Activated CD4-positive, alpha-beta memory T cell treated with anti-CD3 and anti-CD28 coated beads, Interleukin-2, amount 10 ng/mL, durations not matched to agents 7 days and 5 days (primary cell): ENCODE measurements at regions not wholly inside any gene's neighbourhood (a gene's known extent, or its start where the extent isn't known, plus 50 kb on each side); places are given as distances from the start of the nearest gene placed in this dataset.

Experiments used
- CTCF ChIA-PET: fragments of 350-600 bp; sonication (Branson Sonifier 250); formaldehyde crosslinking; loops from one replicate; lab custom pipeline; 2021; ENCODE audit warnings: antibody characterized with exemption, inconsistent platforms; lab: Charles Lee
- POLR2A ChIA-PET: fragments of 350-600 bp; sonication (Branson Sonifier 250); formaldehyde crosslinking; loops from one replicate; lab custom pipeline; 2021; ENCODE audit warnings: antibody characterized with exemption; lab: Charles Lee
- DNase-seq: peaks from one replicate; pipeline ENCODE4 v3.0.0-alpha.2; 2020
- H3K27ac Mint-ChIP-seq: one replicate; pipeline ENCODE4 v1.8.0; 2021; ENCODE audit warnings: mild to moderate bottlenecking, mixed read lengths
- H3K27me3 Mint-ChIP-seq: one replicate; pipeline ENCODE4 v1.8.0; 2021; ENCODE audit warnings: mixed read lengths
- H3K36me3 Mint-ChIP-seq: one replicate; pipeline ENCODE4 v1.8.0; 2021; ENCODE audit warnings: low read depth, mixed read lengths
- H3K4me1 Mint-ChIP-seq: one replicate; pipeline ENCODE4 v1.8.0; 2021; ENCODE audit warnings: mixed read lengths
- H3K4me3 Mint-ChIP-seq: one replicate; pipeline ENCODE4 v1.8.0; 2021; ENCODE audit warnings: mild to moderate bottlenecking, mixed read lengths
- H3K9me3 Mint-ChIP-seq: one replicate; pipeline ENCODE4 v1.8.0; 2021; ENCODE audit warnings: mixed read lengths

- Mint-ChIP-seq H3K4me1 (no peaks in the 10 kb centered on the region), H3K4me3 (no peak overlapping the region), H3K27me3 (no peaks in the 10 kb centered on the region), H3K36me3 (no peaks in the 10 kb centered on the region), H3K9me3 (peaks cover 4% of the 10 kb centered on the region), H3K27ac (no peak overlapping the region)
- ChIA-PET CTCF (no interaction called here), POLR2A (no interaction called here)
- DNase-seq = no peak
Measured at GRCh38 chr11:106178361-106178760, 100.9 kb downstream of the AASDHPPT start.

GRCh38 chr11:106179048-106179447 is 101.6 kb downstream of the AASDHPPT start:
- CTCF ChIA-PET = no interaction called here

GRCh38 chr11:106186630-106187029 is 109.2 kb downstream of the AASDHPPT start:
- Mint-ChIP-seq H3K4me3 (no peak overlapping the region), H3K27me3 (no peaks in the 10 kb centered on the region), H3K27ac (no peak overlapping the region), H3K4me1 (no peaks in the 10 kb centered on the region), H3K36me3 (no peaks in the 10 kb centered on the region), H3K9me3 (no peaks in the 10 kb centered on the region)
- ChIA-PET CTCF (no interaction called here), POLR2A (no interaction called here)
- no peak for DNase-seq

More at GRCh38 chr11:106179048-106179447, 101.6 kb downstream of the AASDHPPT start:
- no peak for DNase-seq
- H3K9me3 Mint-ChIP-seq = peaks cover 4% of the 10 kb centered on the region
- no peaks in the 10 kb centered on the region for H3K36me3 Mint-ChIP-seq
- no peak overlapping the region for H3K4me3 Mint-ChIP-seq
- no peak overlapping the region for H3K27ac Mint-ChIP-seq
- no peaks in the 10 kb centered on the region for H3K27me3 Mint-ChIP-seq
- POLR2A ChIA-PET = no interaction called here
- no peaks in the 10 kb centered on the region for H3K4me1 Mint-ChIP-seq

GRCh38 chr11:106187860-106188456 is 110.5 kb downstream of the AASDHPPT start:
- Mint-ChIP-seq H3K4me1 (no peaks in the 10 kb centered on the region), H3K27ac (no peak overlapping the region)
- CTCF ChIA-PET = no interaction called here

GRCh38 chr11:106193956-106194355 is 116.5 kb downstream of the AASDHPPT start:
- no peaks in the 10 kb centered on the region for H3K9me3 Mint-ChIP-seq
- CTCF ChIA-PET = no interaction called here
- H3K36me3 Mint-ChIP-seq = no peaks in the 10 kb centered on the region
- DNase-seq = no peak
- POLR2A ChIA-PET = no interaction called here
- H3K27me3 Mint-ChIP-seq = no peaks in the 10 kb centered on the region
- H3K4me1 Mint-ChIP-seq = no peaks in the 10 kb centered on the region
- no peak overlapping the region for H3K27ac Mint-ChIP-seq
- no peak overlapping the region for H3K4me3 Mint-ChIP-seq

More at GRCh38 chr11:106187860-106188456, 110.5 kb downstream of the AASDHPPT start:
- POLR2A ChIA-PET = no interaction called here
- no peaks in the 10 kb centered on the region for H3K36me3 Mint-ChIP-seq
- DNase-seq = no peak
- H3K9me3 Mint-ChIP-seq = no peaks in the 10 kb centered on the region
- no peak overlapping the region for H3K4me3 Mint-ChIP-seq
- no peaks in the 10 kb centered on the region for H3K27me3 Mint-ChIP-seq

- H3K9me3 Mint-ChIP-seq = no peaks in the 10 kb centered on the region
- CTCF ChIA-PET = no interaction called here
Measured at GRCh38 chr11:106197438-106197837, 120.0 kb downstream of the AASDHPPT start.

GRCh38 chr11:106202935-106203620 is 125.6 kb downstream of the AASDHPPT start:
- ChIA-PET CTCF (no interaction called here), POLR2A (no interaction called here)
- DNase-seq = no peak
- Mint-ChIP-seq H3K4me3 (no peak overlapping the region), H3K4me1 (no peaks in the 10 kb centered on the region), H3K36me3 (no peaks in the 10 kb centered on the region), H3K27me3 (no peaks in the 10 kb centered on the region), H3K27ac (no peak overlapping the region), H3K9me3 (no peaks in the 10 kb centered on the region)

More at GRCh38 chr11:106197438-106197837, 120.0 kb downstream of the AASDHPPT start:
- POLR2A ChIA-PET = no interaction called here
- Mint-ChIP-seq H3K36me3 (no peaks in the 10 kb centered on the region), H3K4me3 (no peak overlapping the region), H3K27me3 (no peaks in the 10 kb centered on the region), H3K27ac (no peak overlapping the region), H3K4me1 (no peaks in the 10 kb centered on the region)
- no peak for DNase-seq

GRCh38 chr11:106208760-106209159 is 131.3 kb downstream of the AASDHPPT start:
- Mint-ChIP-seq H3K4me3 (no peak overlapping the region), H3K4me1 (no peaks in the 10 kb centered on the region), H3K27me3 (no peaks in the 10 kb centered on the region), H3K9me3 (no peaks in the 10 kb centered on the region), H3K27ac (no peak overlapping the region), H3K36me3 (no peaks in the 10 kb centered on the region)
- POLR2A ChIA-PET = no interaction called here
- DNase-seq = no peak
- CTCF ChIA-PET = no interaction called here

- no peak for DNase-seq
- Mint-ChIP-seq H3K4me3 (no peak overlapping the region), H3K9me3 (no peaks in the 10 kb centered on the region), H3K27me3 (no peaks in the 10 kb centered on the region), H3K4me1 (no peaks in the 10 kb centered on the region), H3K36me3 (no peaks in the 10 kb centered on the region), H3K27ac (no peak overlapping the region)
- CTCF ChIA-PET = no interaction called here
- POLR2A ChIA-PET = no interaction called here
Measured at GRCh38 chr11:106212081-106212480, 134.6 kb downstream of the AASDHPPT start.

- DNase-seq = no peak
- CTCF ChIA-PET = no interaction called here
- H3K27me3 Mint-ChIP-seq = no peaks in the 10 kb centered on the region
- no peaks in the 10 kb centered on the region for H3K9me3 Mint-ChIP-seq
- H3K36me3 Mint-ChIP-seq = no peaks in the 10 kb centered on the region
- no peak overlapping the region for H3K4me3 Mint-ChIP-seq
- no peaks in the 10 kb centered on the region for H3K4me1 Mint-ChIP-seq
- H3K27ac Mint-ChIP-seq = no peak overlapping the region
- POLR2A ChIA-PET = no interaction called here
Measured at GRCh38 chr11:106216281-106216680, 138.8 kb downstream of the AASDHPPT start.

GRCh38 chr11:106217456-106217855 is 140.0 kb downstream of the AASDHPPT start:
- H3K9me3 Mint-ChIP-seq = peaks cover 3% of the 10 kb centered on the region
- H3K27me3 Mint-ChIP-seq = no peaks in the 10 kb centered on the region
- no peaks in the 10 kb centered on the region for H3K36me3 Mint-ChIP-seq
- H3K4me3 Mint-ChIP-seq = no peak overlapping the region
- ChIA-PET POLR2A (no interaction called here), CTCF (no interaction called here)
- H3K27ac Mint-ChIP-seq = no peak overlapping the region
- no peaks in the 10 kb centered on the region for H3K4me1 Mint-ChIP-seq
- DNase-seq = no peak

GRCh38 chr11:106218106-106218505 is 140.6 kb downstream of the AASDHPPT start:
- no peak overlapping the region for H3K27ac Mint-ChIP-seq
- no peaks in the 10 kb centered on the region for H3K36me3 Mint-ChIP-seq
- POLR2A ChIA-PET = no interaction called here
- CTCF ChIA-PET = no interaction called here
- H3K27me3 Mint-ChIP-seq = no peaks in the 10 kb centered on the region
- H3K4me1 Mint-ChIP-seq = no peaks in the 10 kb centered on the region
- no peak for DNase-seq
- H3K9me3 Mint-ChIP-seq = peaks cover 5% of the 10 kb centered on the region
- H3K4me3 Mint-ChIP-seq = no peak overlapping the region

- CTCF ChIA-PET = no interaction called here
- no peaks in the 10 kb centered on the region for H3K27me3 Mint-ChIP-seq
- no peak overlapping the region for H3K27ac Mint-ChIP-seq
- POLR2A ChIA-PET = no interaction called here
- H3K9me3 Mint-ChIP-seq = peaks cover 8% of the 10 kb centered on the region
- no peak overlapping the region for H3K4me3 Mint-ChIP-seq
- H3K4me1 Mint-ChIP-seq = no peaks in the 10 kb centered on the region
- no peak for DNase-seq
- no peaks in the 10 kb centered on the region for H3K36me3 Mint-ChIP-seq
Measured at GRCh38 chr11:106222626-106223025, 145.2 kb downstream of the AASDHPPT start.

GRCh38 chr11:106224172-106224571 is 146.7 kb downstream of the AASDHPPT start:
- no peaks in the 10 kb centered on the region for H3K27me3 Mint-ChIP-seq
- no peak overlapping the region for H3K4me3 Mint-ChIP-seq
- H3K27ac Mint-ChIP-seq = no peak overlapping the region
- H3K9me3 Mint-ChIP-seq = peaks cover 8% of the 10 kb centered on the region
- H3K36me3 Mint-ChIP-seq = no peaks in the 10 kb centered on the region
- DNase-seq = no peak
- H3K4me1 Mint-ChIP-seq = no peaks in the 10 kb centered on the region
- ChIA-PET POLR2A (no interaction called here), CTCF (no interaction called here)
